Keratinocyte (primary cell): ENCODE measurements at regions not wholly inside any gene's neighbourhood (a gene's known extent, or its start where the extent isn't known, plus 50 kb on each side); places are given as distances from the start of the nearest gene placed in this dataset.
A peak's percentile ranks its signal among the peaks of the same experiment; 100 is the strongest.

Source experiments
- CTCF ChIP-seq, 3 experiments: IDR thresholded peaks in 1 of 3; conservative IDR thresholded peaks in 1 of 3; optimal IDR thresholded peaks in 1 of 3; 2 replicates in 2 of 3; 3 replicates in 1 of 3; pipeline versions ENCODE3 to v1.5.1; 2011; ENCODE audit warnings: low read length in 3 of 3, mild to moderate bottlenecking in 3 of 3, moderate library complexity in 2 of 3, control low read depth in 1 of 3, inconsistent platforms in 1 of 3; ENCODE audit not compliant: insufficient read depth in 2 of 3; ENCODE audit errors: extremely low read depth in 1 of 3
- EZH2 ChIP-seq: IDR thresholded peaks from one replicate; pipeline ENCODE4 v1.6.1; 2012; ENCODE audit warnings: inconsistent platforms, mild to moderate bottlenecking, low read length, moderate library complexity

GRCh38 chr4:152247271-152247975 lies 288.5 kb downstream of the FBXW7 start:
- peak in 1 of 3 experiments; percentile 10 for TF ChIP-seq CTCF (optimal IDR thresholded peaks at IDR 0.05 in 1 of 3, IDR thresholded peaks at IDR 0.05 in 1 of 3, conservative IDR thresholded peaks at IDR 0.05 in 1 of 3; ENCODE audit: extremely low read depth in 1 of 3, insufficient read depth in 2 of 3, low read length in 3 of 3)
- TF ChIP-seq EZH2, result no peak
